ENCODE measurements at regions not wholly inside any gene's neighbourhood (a gene's known extent, or its start where the extent isn't known, plus 50 kb on each side); places are given as distances from the start of the nearest gene placed in this dataset.

- Mint-ChIP-seq H3K27ac (no peak overlapping the region), H3K4me1 (no peaks in the 10 kb centered on the region), H3K9me3 (peaks cover 7% of the 10 kb centered on the region), H3K36me3 (peaks cover 2% of the 10 kb centered on the region), H3K27me3 (no peaks in the 10 kb centered on the region), H3K4me3 (no peak overlapping the region)
- no peak for DNase-seq
These were observed 121.5 kb upstream of the EGLN3 start for GRCh38 chr14:34072401-34072800.

GRCh38 chr14:34070917-34071407 lies 120.1 kb upstream of the EGLN3 start:
- peaks cover 2% of the 10 kb centered on the region for H3K36me3 Mint-ChIP-seq
- no peaks in the 10 kb centered on the region for H3K27me3 Mint-ChIP-seq
- DNase-seq: no peak
- peaks cover 7% of the 10 kb centered on the region for H3K9me3 Mint-ChIP-seq
- H3K27ac Mint-ChIP-seq: no peak overlapping the region
- no peaks in the 10 kb centered on the region for H3K4me1 Mint-ChIP-seq
- H3K4me3 Mint-ChIP-seq: no peak overlapping the region

GRCh38 chr14:34069854-34070582 lies 119.1 kb upstream of the EGLN3 start:
- peaks cover 7% of the 10 kb centered on the region for H3K9me3 Mint-ChIP-seq
- DNase-seq: no peak
- H3K27me3 Mint-ChIP-seq: no peaks in the 10 kb centered on the region
- no peaks in the 10 kb centered on the region for H3K4me1 Mint-ChIP-seq
- H3K27ac Mint-ChIP-seq: no peak overlapping the region
- peaks cover 2% of the 10 kb centered on the region for H3K36me3 Mint-ChIP-seq
- H3K4me3 Mint-ChIP-seq: no peak overlapping the region

GRCh38 chr14:34067587-34067986 lies 116.7 kb upstream of the EGLN3 start:
- Mint-ChIP-seq H3K27me3 (no peaks in the 10 kb centered on the region), H3K4me3 (no peak overlapping the region)

GRCh38 chr14:34065690-34066391 lies 115.0 kb upstream of the EGLN3 start:
- Mint-ChIP-seq H3K4me3 (no peak overlapping the region), H3K27ac (no peak overlapping the region), H3K9me3 (peaks cover 2% of the 10 kb centered on the region), H3K27me3 (peaks cover 9% of the 10 kb centered on the region), H3K36me3 (no peaks in the 10 kb centered on the region), H3K4me1 (peaks cover 2% of the 10 kb centered on the region)
- no peak for DNase-seq

More at GRCh38 chr14:34067587-34067986, 116.7 kb upstream of the EGLN3 start:
- Mint-ChIP-seq H3K4me1 (no peaks in the 10 kb centered on the region), H3K9me3 (peaks cover 6% of the 10 kb centered on the region), H3K36me3 (peaks cover 2% of the 10 kb centered on the region), H3K27ac (no peak overlapping the region)
- no peak for DNase-seq

- H3K4me3 Mint-ChIP-seq: no peak overlapping the region
These were observed 114.4 kb upstream of the EGLN3 start for GRCh38 chr14:34065236-34065635.

GRCh38 chr14:34064349-34064748 lies 113.5 kb upstream of the EGLN3 start:
- peaks cover 7% of the 10 kb centered on the region for H3K4me1 Mint-ChIP-seq

More at GRCh38 chr14:34065236-34065635, 114.4 kb upstream of the EGLN3 start:
- H3K27ac Mint-ChIP-seq: no peak overlapping the region
- H3K27me3 Mint-ChIP-seq: peaks cover 14% of the 10 kb centered on the region
- H3K4me1 Mint-ChIP-seq: peaks cover 7% of the 10 kb centered on the region
- no peaks in the 10 kb centered on the region for H3K36me3 Mint-ChIP-seq
- H3K9me3 Mint-ChIP-seq: peaks cover 2% of the 10 kb centered on the region
- DNase-seq: no peak

GRCh38 chr14:34063470-34064164 lies 112.7 kb upstream of the EGLN3 start:
- no peaks in the 10 kb centered on the region for H3K36me3 Mint-ChIP-seq
- H3K27ac Mint-ChIP-seq: no peak overlapping the region
- peaks cover 7% of the 10 kb centered on the region for H3K4me1 Mint-ChIP-seq
- peaks cover 2% of the 10 kb centered on the region for H3K9me3 Mint-ChIP-seq
- H3K4me3 Mint-ChIP-seq: no peak overlapping the region
- DNase-seq: no peak
- peaks cover 24% of the 10 kb centered on the region for H3K27me3 Mint-ChIP-seq

More at GRCh38 chr14:34064349-34064748, 113.5 kb upstream of the EGLN3 start:
- DNase-seq: no peak
- H3K9me3 Mint-ChIP-seq: peaks cover 2% of the 10 kb centered on the region
- no peaks in the 10 kb centered on the region for H3K36me3 Mint-ChIP-seq
- no peak overlapping the region for H3K27ac Mint-ChIP-seq
- H3K27me3 Mint-ChIP-seq: peaks cover 18% of the 10 kb centered on the region
- H3K4me3 Mint-ChIP-seq: no peak overlapping the region

- H3K36me3 Mint-ChIP-seq: no peaks in the 10 kb centered on the region
- peaks cover 2% of the 10 kb centered on the region for H3K9me3 Mint-ChIP-seq
- peaks cover 7% of the 10 kb centered on the region for H3K4me1 Mint-ChIP-seq
- no peak for DNase-seq
- peaks cover 24% of the 10 kb centered on the region for H3K27me3 Mint-ChIP-seq
- H3K4me3 Mint-ChIP-seq: no peak overlapping the region
- H3K27ac Mint-ChIP-seq: no peak overlapping the region
These were observed 112.2 kb upstream of the EGLN3 start for GRCh38 chr14:34063042-34063441.

- no peaks in the 10 kb centered on the region for H3K9me3 Mint-ChIP-seq
- H3K4me3 Mint-ChIP-seq: no peak overlapping the region
- no peak overlapping the region for H3K27ac Mint-ChIP-seq
- H3K27me3 Mint-ChIP-seq: peaks cover 27% of the 10 kb centered on the region
- H3K36me3 Mint-ChIP-seq: no peaks in the 10 kb centered on the region
- DNase-seq: no peak
- peaks cover 7% of the 10 kb centered on the region for H3K4me1 Mint-ChIP-seq
These were observed 111.6 kb upstream of the EGLN3 start for GRCh38 chr14:34062353-34062973.

- Mint-ChIP-seq H3K27me3 (peaks cover 28% of the 10 kb centered on the region), H3K4me1 (peaks cover 7% of the 10 kb centered on the region), H3K27ac (peak overlapping the region; percentile 79), H3K36me3 (no peaks in the 10 kb centered on the region), H3K4me3 (peak overlapping the region; percentile 83), H3K9me3 (no peaks in the 10 kb centered on the region)
- DNase-seq: no peak
These were observed 109.8 kb upstream of the EGLN3 start for GRCh38 chr14:34060651-34060999.

GRCh38 chr14:34059925-34060650 lies 109.2 kb upstream of the EGLN3 start:
- Mint-ChIP-seq H3K9me3 (no peaks in the 10 kb centered on the region), H3K27me3 (peaks cover 28% of the 10 kb centered on the region), H3K27ac (peak overlapping the region; percentile 79), H3K4me3 (peak overlapping the region; percentile 83), H3K4me1 (peaks cover 8% of the 10 kb centered on the region), H3K36me3 (no peaks in the 10 kb centered on the region)
- peak; percentile 58 for DNase-seq

GRCh38 chr14:34059037-34059924 lies 108.4 kb upstream of the EGLN3 start:
- H3K36me3 Mint-ChIP-seq: no peaks in the 10 kb centered on the region
- DNase-seq: no peak
- no peak overlapping the region for H3K27ac Mint-ChIP-seq
- no peaks in the 10 kb centered on the region for H3K9me3 Mint-ChIP-seq
- peaks cover 9% of the 10 kb centered on the region for H3K4me1 Mint-ChIP-seq
- peaks cover 28% of the 10 kb centered on the region for H3K27me3 Mint-ChIP-seq
- H3K4me3 Mint-ChIP-seq: peak overlapping the region; percentile 69

All from activated naive CD8-positive, alpha-beta T cell treated with anti-CD3 and anti-CD28 coated beads for 36 hours (primary cell).